AG04449 (cell line): ENCODE measurements at regions not wholly inside any gene's neighbourhood (a gene's known extent, or its start where the extent isn't known, plus 50 kb on each side); places are given as distances from the start of the nearest gene placed in this dataset.

Experiments
- CTCF ChIA-PET: fragments of 350-600 bp; formaldehyde crosslinking; extraction: SDS; loops from one replicate; lab custom pipeline; 2021; ENCODE audit warnings: antibody characterized with exemption; lab: Yijun Ruan, JAX
- POLR2A ChIA-PET: fragments of 400-600, 350-600 bp; formaldehyde crosslinking; extraction: SDS; loops from one replicate; lab custom pipeline; 2020; ENCODE audit warnings: antibody characterized with exemption, inconsistent platforms; lab: Yijun Ruan, JAX
- DNase-seq: peaks from one replicate; pipeline ENCODE4 v3.0.0-alpha.2; 2010; ENCODE audit warnings: low read depth, low spot score
- H3K4me3 ChIP-seq: 2 replicates; pipeline ENCODE4 v1.5.1; 2011; ENCODE audit warnings: low read depth, mild to moderate bottlenecking, control low read depth, low read length
- TF ChIP-seq, protein P1 (sequence below): IDR thresholded peaks from one replicate; pipeline ENCODE4 v1.5.1; 2011; ENCODE audit warnings: mild to moderate bottlenecking, moderate library complexity, low read length, control low read depth, inconsistent platforms; ENCODE audit not compliant: insufficient read depth; ENCODE audit errors: missing control alignments

GRCh38 chr9:22332202-22332601, 114.4 kb upstream of the DMRTA1 start:
- no peak for DNase-seq
- ChIA-PET CTCF (interaction anchor here (1.3 kb wide), 1 partner anchor 120 kb away, joined by 4 read pairs; no protein-coding TSS in a partner anchor), POLR2A (no interaction called here)
- H3K4me3 ChIP-seq = no peak overlapping the region
- TF ChIP-seq, protein P1, sequence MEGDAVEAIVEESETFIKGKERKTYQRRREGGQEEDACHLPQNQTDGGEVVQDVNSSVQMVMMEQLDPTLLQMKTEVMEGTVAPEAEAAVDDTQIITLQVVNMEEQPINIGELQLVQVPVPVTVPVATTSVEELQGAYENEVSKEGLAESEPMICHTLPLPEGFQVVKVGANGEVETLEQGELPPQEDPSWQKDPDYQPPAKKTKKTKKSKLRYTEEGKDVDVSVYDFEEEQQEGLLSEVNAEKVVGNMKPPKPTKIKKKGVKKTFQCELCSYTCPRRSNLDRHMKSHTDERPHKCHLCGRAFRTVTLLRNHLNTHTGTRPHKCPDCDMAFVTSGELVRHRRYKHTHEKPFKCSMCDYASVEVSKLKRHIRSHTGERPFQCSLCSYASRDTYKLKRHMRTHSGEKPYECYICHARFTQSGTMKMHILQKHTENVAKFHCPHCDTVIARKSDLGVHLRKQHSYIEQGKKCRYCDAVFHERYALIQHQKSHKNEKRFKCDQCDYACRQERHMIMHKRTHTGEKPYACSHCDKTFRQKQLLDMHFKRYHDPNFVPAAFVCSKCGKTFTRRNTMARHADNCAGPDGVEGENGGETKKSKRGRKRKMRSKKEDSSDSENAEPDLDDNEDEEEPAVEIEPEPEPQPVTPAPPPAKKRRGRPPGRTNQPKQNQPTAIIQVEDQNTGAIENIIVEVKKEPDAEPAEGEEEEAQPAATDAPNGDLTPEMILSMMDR = no peak

DNA sequence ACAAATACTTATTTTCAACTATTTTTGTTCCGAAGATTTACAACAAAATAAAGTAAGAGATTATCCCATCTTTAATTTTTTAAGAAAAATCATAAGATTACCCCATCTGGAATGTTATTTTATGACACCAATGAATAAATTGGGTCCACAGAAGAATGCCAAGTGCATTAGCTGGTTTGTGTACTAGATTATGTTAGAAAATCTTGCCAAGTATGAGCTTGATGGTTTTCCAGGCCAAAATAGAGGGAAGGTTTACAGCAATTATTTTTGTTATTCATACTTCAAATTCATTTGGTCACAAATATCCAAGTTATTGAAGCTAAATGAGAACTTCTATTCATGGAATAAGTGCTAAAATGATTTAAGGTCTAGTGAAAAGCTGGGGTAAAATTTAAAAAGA, 109.4 kb upstream of the DMRTA1 start:
- ChIA-PET CTCF (no interaction called here), POLR2A (no interaction called here)
- no peak for DNase-seq
- TF ChIP-seq, protein P1 = no peak
- H3K4me3 ChIP-seq = no peak overlapping the region

- ChIA-PET POLR2A (no interaction called here), CTCF (interaction anchor here (1.0 kb wide), 1 partner anchor 36 kb away, joined by 3 read pairs; no protein-coding TSS in a partner anchor)
- TF ChIP-seq, protein P1 = no peak
- no peak for DNase-seq
- no peak overlapping the region for H3K4me3 ChIP-seq
Observed at GRCh38 chr9:22342491-22343217, 104.0 kb upstream of the DMRTA1 start.

DNA sequence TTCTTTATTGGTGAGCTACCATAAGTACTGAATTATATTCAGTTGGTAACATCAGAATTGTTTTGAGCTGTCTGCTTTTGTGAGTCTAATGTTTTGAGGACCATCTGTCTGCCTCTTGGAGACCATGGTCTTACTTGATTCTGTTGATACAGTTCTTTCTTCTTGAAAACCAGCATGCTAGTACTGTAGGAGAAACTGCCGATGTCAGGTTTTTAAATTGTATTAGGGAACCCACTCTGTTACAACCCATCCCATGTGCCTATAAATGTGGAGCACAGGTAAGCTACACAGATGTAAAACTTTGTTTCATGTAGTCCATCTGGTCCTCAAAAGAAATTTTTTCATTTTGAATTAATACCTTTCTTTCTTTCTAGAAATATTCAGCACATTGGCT, 103.4 kb upstream of the DMRTA1 start:
- no peak for DNase-seq
- no peak overlapping the region for H3K4me3 ChIP-seq
- TF ChIP-seq, protein P1 = no peak
- ChIA-PET POLR2A (no interaction called here), CTCF (no interaction called here)

GRCh38 chr9:22354699-22355384, 91.8 kb upstream of the DMRTA1 start:
- TF ChIP-seq, protein P1 = no peak
- ChIA-PET POLR2A (no interaction called here), CTCF (no interaction called here)
- DNase-seq = no peak
- no peak overlapping the region for H3K4me3 ChIP-seq

- no peak for DNase-seq
- ChIA-PET CTCF (no interaction called here), POLR2A (no interaction called here)
- no peak overlapping the region for H3K4me3 ChIP-seq
- TF ChIP-seq, protein P1 = no peak
Observed at GRCh38 chr9:22356985-22357384, 89.6 kb upstream of the DMRTA1 start.
